Activated T-cell treated with anti-CD3 and anti-CD28 coated beads, Interleukin-2, amount 50 U/mL, for 24 hours (primary cell): ENCODE measurements at regions not wholly inside any gene's neighbourhood (a gene's known extent, or its start where the extent isn't known, plus 50 kb on each side); places are given as distances from the start of the nearest gene placed in this dataset.

Source experiments
- DNase-seq: peaks from one replicate; pipeline ENCODE4 v3.0.0-alpha.2; 2020
- H3K27ac Mint-ChIP-seq: 2 replicates; pipeline ENCODE4 v1.8.0; 2020; ENCODE audit warnings: mild to moderate bottlenecking, mixed read lengths
- H3K27me3 Mint-ChIP-seq: 2 replicates; pipeline ENCODE4 v1.8.0; 2020; ENCODE audit warnings: mixed read lengths
- H3K36me3 Mint-ChIP-seq: 2 replicates; pipeline ENCODE4 v1.8.0; 2020; ENCODE audit warnings: low read depth, mixed read lengths
- H3K4me1 Mint-ChIP-seq: 2 replicates; pipeline ENCODE4 v1.8.0; 2020; ENCODE audit warnings: low read depth, mixed read lengths
- H3K4me3 Mint-ChIP-seq: 2 replicates; pipeline ENCODE4 v1.8.0; 2020; ENCODE audit warnings: mild to moderate bottlenecking, moderate library complexity, mixed read lengths
- H3K9me3 Mint-ChIP-seq: 2 replicates; pipeline ENCODE4 v1.8.0; 2020; ENCODE audit warnings: mixed read lengths

DNA sequence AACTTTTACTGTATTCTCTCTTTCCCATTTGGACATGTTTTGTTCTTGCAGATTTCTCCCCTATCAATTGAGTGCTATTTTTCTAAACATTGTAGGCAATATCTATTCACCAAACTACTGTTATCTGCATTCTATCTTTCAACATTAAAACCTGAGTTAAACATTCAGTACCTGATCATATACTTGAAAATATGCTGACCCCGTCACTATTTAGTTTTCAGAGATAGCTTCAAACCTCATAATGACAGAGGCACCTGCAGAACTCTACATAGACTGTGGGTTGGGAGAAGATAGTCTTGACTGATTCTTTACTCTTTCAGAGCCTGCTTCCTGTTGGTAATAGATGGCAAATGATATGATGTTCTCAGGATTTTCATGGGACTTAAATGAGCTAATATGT lies 965.7 kb upstream of the GOT2 start:
- Mint-ChIP-seq H3K36me3 (no peaks in the 10 kb centered on the region), H3K4me3 (no peak overlapping the region), H3K27ac (no peak overlapping the region), H3K4me1 (no peaks in the 10 kb centered on the region), H3K9me3 (peaks cover 14% of the 10 kb centered on the region), H3K27me3 (no peaks in the 10 kb centered on the region)
- DNase-seq = no peak

DNA sequence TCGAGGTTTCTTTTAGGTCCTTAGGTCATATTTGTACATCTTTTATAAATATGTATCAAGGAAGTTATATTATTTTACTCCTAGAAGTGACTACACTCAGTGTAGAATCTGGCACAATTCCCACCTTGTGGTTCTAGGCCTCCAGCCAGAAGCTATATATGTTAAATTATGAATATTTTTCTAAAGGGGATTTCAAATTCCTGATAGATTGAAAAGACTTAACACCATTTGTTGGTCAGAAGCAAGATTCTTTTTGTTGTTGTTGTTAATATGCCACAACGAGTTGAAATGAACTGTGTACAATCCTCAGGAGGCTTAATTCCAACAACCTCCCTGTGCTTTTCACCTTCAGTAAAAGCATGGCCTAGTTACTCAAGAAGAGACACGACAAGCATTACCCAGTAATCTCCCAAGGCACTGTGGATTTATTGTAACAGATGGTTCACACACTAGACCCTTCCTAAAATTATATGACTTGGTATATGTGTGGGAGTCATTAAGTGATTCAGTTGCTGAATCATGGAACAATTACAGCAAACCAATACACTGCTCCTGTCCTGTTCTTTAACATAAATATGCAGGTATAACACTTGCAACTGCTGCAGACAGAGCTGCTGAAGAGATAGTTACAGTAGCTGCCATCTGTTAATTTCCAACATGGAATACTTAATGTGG lies 964.4 kb upstream of the GOT2 start:
- H3K4me1 Mint-ChIP-seq = no peaks in the 10 kb centered on the region
- no peak overlapping the region for H3K27ac Mint-ChIP-seq
- H3K9me3 Mint-ChIP-seq = peaks cover 14% of the 10 kb centered on the region
- H3K27me3 Mint-ChIP-seq = no peaks in the 10 kb centered on the region
- no peak for DNase-seq
- no peak overlapping the region for H3K4me3 Mint-ChIP-seq
- no peaks in the 10 kb centered on the region for H3K36me3 Mint-ChIP-seq

DNA sequence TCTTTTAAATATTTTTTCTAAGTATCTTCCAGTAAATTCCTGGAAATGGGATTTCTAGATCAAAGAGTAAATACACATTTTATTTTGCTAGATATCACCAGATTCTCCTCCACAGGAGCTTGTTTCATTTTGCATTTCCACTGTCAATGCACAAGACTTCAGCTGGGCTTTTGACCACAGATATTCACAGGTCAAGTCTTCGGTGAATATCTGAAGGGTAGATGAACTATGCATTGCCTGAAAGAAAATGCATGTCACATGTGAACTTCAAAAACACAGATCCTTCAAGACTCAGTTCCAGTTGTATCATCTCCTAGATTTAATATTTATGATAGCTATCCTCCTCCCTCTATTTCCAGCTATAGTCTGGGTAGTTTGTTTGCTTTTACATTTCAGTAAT lies 963.6 kb upstream of the GOT2 start:
- Mint-ChIP-seq H3K27ac (no peak overlapping the region), H3K4me1 (no peaks in the 10 kb centered on the region), H3K27me3 (no peaks in the 10 kb centered on the region), H3K9me3 (peaks cover 14% of the 10 kb centered on the region), H3K4me3 (no peak overlapping the region), H3K36me3 (no peaks in the 10 kb centered on the region)
- no peak for DNase-seq

DNA sequence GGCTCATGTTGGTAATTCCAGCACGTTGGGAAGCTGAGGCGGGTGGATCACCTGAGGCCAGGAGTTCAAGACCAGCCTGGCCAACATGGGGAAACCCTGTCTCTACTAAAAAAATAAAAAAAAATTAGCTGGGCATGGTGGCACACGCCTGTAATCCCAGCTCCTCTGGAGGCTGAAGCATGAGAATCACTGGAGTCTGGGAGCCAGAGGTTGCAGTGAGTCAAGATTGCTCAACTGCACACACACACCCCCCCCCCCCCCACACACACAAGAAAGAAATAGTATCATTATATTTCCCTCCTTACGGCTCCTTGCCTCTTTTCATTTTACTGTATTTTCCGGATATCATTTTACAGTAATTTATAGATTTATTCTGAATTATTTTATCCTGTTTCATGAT lies 963.1 kb upstream of the GOT2 start:
- no peaks in the 10 kb centered on the region for H3K36me3 Mint-ChIP-seq
- no peak for DNase-seq
- no peak overlapping the region for H3K27ac Mint-ChIP-seq
- H3K4me3 Mint-ChIP-seq = no peak overlapping the region
- H3K9me3 Mint-ChIP-seq = peaks cover 11% of the 10 kb centered on the region
- no peaks in the 10 kb centered on the region for H3K4me1 Mint-ChIP-seq
- H3K27me3 Mint-ChIP-seq = no peaks in the 10 kb centered on the region

DNA sequence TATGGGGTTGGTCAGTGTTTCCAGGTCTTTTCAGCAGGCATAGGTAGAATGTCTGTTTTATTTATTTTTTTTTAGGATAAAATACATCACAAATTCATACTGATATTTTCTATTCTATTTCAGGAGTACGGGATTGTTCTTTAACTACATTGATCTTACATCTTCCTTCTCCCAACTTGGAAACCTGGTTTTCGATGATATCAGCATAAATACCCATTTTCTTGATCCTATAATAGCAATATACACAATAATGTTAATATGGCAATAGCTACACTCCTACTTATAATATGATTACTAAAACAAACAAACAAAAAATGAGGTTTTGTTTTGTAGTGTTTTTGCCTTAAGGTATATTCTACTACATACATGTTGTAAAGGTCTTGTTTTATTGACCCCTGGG lies 962.4 kb upstream of the GOT2 start:
- no peaks in the 10 kb centered on the region for H3K4me1 Mint-ChIP-seq
- no peak for DNase-seq
- no peak overlapping the region for H3K27ac Mint-ChIP-seq
- H3K4me3 Mint-ChIP-seq = no peak overlapping the region
- H3K9me3 Mint-ChIP-seq = peaks cover 13% of the 10 kb centered on the region
- H3K27me3 Mint-ChIP-seq = no peaks in the 10 kb centered on the region
- no peaks in the 10 kb centered on the region for H3K36me3 Mint-ChIP-seq

DNA sequence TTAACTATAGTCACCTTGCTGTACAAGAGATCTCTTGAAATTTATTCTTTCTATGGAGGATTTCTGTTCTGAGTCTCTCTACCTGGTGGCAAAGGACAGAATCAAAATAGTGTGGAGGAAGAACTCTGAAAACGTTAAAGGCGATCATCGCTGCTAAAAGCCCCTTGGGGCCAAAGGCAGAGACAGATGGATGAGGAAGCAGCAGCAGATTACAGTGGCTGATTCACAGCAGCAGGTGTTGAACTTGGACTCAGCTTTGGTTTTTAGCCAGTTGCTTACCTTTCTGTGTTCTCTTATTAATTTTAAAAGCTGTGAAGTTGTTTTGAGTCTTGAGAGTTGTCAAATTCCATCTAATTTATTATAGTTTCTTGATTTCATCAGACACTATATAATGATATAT lies 956.1 kb upstream of the GOT2 start:
- no peaks in the 10 kb centered on the region for H3K4me1 Mint-ChIP-seq
- H3K4me3 Mint-ChIP-seq = no peak overlapping the region
- no peaks in the 10 kb centered on the region for H3K27me3 Mint-ChIP-seq
- DNase-seq = no peak
- no peak overlapping the region for H3K27ac Mint-ChIP-seq
- H3K36me3 Mint-ChIP-seq = no peaks in the 10 kb centered on the region
- peaks cover 27% of the 10 kb centered on the region for H3K9me3 Mint-ChIP-seq

DNA sequence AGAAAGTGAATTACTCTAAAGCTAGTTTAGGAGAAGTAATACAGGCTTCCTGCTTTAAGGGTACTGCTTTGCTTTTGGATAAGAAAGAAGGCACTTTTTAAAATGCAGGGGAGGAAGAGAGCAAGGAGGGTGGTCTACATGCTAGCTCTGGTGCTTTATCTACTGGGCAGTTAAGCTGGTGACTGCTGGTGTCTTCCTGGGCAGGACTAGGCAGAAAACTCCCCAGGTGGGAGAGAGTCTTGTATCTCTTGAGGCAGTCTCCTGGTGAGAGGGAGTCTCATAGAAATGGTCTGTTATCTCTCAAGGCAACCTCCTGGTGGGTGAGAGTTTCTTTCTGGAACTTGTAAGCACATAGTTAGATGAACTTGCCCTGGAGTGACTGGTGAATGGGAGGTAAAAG lies 953.9 kb upstream of the GOT2 start:
- Mint-ChIP-seq H3K4me1 (no peaks in the 10 kb centered on the region), H3K36me3 (no peaks in the 10 kb centered on the region), H3K27me3 (no peaks in the 10 kb centered on the region), H3K4me3 (no peak overlapping the region), H3K27ac (no peak overlapping the region), H3K9me3 (peaks cover 29% of the 10 kb centered on the region)
- DNase-seq = no peak

DNA sequence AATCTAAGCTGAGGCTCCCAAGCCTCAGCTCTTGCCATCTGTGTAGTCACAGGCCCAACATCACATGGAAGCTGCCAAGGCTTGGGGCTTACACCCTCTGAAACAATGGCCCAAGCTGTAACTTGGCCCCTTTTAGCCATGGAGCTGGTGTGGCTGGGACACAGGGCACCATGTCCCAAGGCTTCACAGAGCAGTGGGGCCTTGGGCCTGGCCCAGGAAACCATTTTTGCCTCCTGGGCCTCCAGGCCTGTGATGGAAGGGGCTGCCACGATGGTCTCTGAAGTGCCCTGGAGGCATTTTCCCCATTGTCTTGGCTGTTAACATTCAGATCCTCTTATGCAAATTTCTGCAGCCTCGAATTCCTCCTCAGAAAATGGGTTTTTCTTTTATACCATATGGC lies 952.3 kb upstream of the GOT2 start:
- DNase-seq = no peak
- H3K4me3 Mint-ChIP-seq = no peak overlapping the region
- no peak overlapping the region for H3K27ac Mint-ChIP-seq
- no peaks in the 10 kb centered on the region for H3K36me3 Mint-ChIP-seq
- H3K27me3 Mint-ChIP-seq = no peaks in the 10 kb centered on the region
- H3K9me3 Mint-ChIP-seq = peaks cover 27% of the 10 kb centered on the region
- H3K4me1 Mint-ChIP-seq = no peaks in the 10 kb centered on the region

DNA sequence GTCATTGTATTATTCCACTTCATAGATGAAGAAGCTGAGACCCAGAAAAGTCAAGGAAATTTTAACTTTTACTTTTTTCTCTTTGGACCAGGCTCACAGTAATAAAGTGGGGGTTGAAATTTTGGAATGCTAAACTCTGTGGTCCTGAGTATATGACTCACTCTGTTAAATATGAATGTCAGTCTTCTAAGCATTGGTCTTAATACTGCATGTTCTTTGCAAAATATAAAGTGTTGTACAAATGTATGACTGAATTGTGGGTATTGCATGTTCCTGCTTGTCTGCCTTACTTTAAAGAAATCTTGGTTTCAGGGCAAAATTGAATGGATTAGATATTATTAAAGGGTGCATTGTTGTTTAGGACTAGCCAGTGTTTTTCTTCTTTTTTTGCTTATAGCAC lies 950.8 kb upstream of the GOT2 start:
- DNase-seq = no peak
- no peaks in the 10 kb centered on the region for H3K4me1 Mint-ChIP-seq
- H3K9me3 Mint-ChIP-seq = peaks cover 23% of the 10 kb centered on the region
- H3K27ac Mint-ChIP-seq = no peak overlapping the region
- H3K36me3 Mint-ChIP-seq = no peaks in the 10 kb centered on the region
- no peaks in the 10 kb centered on the region for H3K27me3 Mint-ChIP-seq
- H3K4me3 Mint-ChIP-seq = no peak overlapping the region

DNA sequence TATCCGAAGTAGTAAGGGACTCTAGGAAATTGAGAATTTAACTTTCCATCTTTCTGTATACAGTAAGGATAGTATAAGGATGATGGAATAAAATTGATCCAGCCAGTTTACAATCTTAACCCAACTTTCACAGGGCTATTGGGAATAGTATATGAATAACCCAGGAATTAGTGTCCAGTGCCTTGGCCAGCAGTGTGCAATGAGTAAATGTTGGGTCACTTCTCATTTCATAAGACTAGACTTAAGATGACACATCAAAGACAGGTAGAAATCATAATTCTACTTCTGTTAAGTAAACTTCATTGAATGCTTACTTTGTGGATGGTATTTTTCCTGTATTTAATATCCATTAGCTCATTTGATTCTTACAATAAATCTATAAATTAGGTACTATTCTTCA lies 949.6 kb upstream of the GOT2 start:
- H3K4me1 Mint-ChIP-seq = no peaks in the 10 kb centered on the region
- no peaks in the 10 kb centered on the region for H3K27me3 Mint-ChIP-seq
- H3K36me3 Mint-ChIP-seq = no peaks in the 10 kb centered on the region
- DNase-seq = no peak
- no peak overlapping the region for H3K4me3 Mint-ChIP-seq
- no peak overlapping the region for H3K27ac Mint-ChIP-seq
- peaks cover 18% of the 10 kb centered on the region for H3K9me3 Mint-ChIP-seq

DNA sequence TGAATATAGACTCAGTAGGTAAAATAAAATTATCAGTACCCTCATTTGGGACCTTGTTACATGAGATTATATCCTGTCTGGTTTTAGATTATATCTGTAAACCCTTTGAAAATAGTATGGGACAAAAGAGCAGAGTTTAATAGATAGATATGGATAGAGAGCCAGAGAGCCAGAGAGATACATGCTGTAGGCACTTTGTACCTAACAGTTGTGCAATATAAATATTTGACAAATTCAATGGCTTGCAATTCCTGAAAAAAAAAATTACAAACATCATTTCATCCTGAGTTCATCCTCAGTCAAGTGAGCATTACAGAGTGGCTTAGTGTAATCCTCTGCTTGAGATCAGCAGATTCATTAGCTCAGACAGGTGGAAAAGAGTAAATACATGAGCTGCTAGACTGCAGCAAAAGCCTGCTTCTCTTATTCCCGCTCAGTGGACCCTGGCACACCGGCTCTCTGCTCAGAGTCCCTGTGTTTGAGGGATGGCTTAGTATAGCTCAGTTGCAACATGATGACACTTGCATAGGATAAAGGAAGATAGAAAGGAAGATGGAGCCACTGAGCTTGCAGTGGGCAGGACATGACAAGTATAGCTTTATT lies 931.6 kb upstream of the GOT2 start:
- no peak for DNase-seq
- Mint-ChIP-seq H3K36me3 (no peaks in the 10 kb centered on the region), H3K4me3 (no peak overlapping the region), H3K27ac (no peak overlapping the region), H3K9me3 (peaks cover 13% of the 10 kb centered on the region), H3K4me1 (no peaks in the 10 kb centered on the region), H3K27me3 (no peaks in the 10 kb centered on the region)

DNA sequence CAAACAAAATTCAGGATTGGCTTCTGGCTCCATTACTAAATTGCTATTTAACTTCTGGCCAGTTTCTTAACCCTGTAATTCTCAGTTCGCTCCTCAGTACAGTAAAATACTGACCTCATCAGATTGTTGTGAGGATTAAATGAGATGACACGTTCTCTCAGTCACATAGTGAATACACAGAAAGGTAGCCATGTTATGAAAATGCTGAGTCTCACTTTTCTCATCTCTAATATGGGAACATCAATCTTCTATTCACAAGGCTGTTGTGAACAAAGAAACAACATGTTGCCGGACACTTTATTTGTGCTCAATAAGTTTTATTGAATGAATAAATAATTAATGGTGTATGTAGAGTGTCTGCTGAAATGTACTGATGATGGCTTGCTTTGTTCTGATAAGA lies 924.5 kb upstream of the GOT2 start:
- H3K27ac Mint-ChIP-seq = no peak overlapping the region
- DNase-seq = no peak
- no peaks in the 10 kb centered on the region for H3K36me3 Mint-ChIP-seq
- H3K27me3 Mint-ChIP-seq = no peaks in the 10 kb centered on the region
- no peak overlapping the region for H3K4me3 Mint-ChIP-seq
- no peaks in the 10 kb centered on the region for H3K4me1 Mint-ChIP-seq
- H3K9me3 Mint-ChIP-seq = no peaks in the 10 kb centered on the region

DNA sequence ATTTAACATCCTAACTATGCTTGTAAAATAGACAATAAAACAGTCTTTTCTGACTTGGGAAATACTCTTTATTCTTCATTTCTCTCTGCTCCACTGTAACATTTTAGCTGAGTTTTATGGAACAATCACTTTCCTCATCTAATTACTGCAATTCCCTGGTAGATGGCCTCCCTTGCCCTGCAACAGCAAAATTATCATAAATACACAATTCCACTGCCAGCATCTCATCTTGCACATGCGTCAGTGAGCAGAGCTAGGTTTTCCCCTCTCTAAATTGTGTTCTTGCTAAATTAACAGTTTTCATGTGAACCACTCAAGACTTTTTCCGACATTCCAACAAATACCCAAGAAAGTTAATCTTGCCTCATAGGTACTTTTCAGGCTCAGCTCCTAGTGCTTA lies 920.9 kb upstream of the GOT2 start:
- no peaks in the 10 kb centered on the region for H3K27me3 Mint-ChIP-seq
- no peak for DNase-seq
- H3K4me3 Mint-ChIP-seq = no peak overlapping the region
- H3K36me3 Mint-ChIP-seq = no peaks in the 10 kb centered on the region
- H3K9me3 Mint-ChIP-seq = peaks cover 13% of the 10 kb centered on the region
- H3K27ac Mint-ChIP-seq = no peak overlapping the region
- no peaks in the 10 kb centered on the region for H3K4me1 Mint-ChIP-seq

DNA sequence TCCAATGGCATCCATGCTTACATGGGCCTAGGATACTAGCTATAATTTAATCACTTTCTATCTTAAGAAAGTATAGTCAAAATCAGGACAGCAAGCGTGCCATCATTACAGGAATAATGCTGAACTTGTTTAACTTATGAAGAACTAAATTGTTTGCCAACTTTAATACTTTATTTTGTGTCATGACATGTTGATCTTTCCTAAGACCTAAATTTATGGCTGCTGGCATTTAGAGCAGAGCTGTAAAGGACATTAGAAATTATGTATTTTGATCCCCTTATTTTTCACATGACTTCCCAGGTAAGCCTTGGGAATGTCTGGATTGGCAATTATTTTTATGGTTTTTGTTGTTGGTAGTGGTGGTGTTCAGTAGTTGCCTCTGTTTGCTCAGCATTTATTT lies 920.3 kb upstream of the GOT2 start:
- Mint-ChIP-seq H3K9me3 (peaks cover 13% of the 10 kb centered on the region), H3K4me1 (no peaks in the 10 kb centered on the region), H3K4me3 (no peak overlapping the region), H3K36me3 (no peaks in the 10 kb centered on the region), H3K27me3 (no peaks in the 10 kb centered on the region), H3K27ac (no peak overlapping the region)
- DNase-seq = no peak

DNA sequence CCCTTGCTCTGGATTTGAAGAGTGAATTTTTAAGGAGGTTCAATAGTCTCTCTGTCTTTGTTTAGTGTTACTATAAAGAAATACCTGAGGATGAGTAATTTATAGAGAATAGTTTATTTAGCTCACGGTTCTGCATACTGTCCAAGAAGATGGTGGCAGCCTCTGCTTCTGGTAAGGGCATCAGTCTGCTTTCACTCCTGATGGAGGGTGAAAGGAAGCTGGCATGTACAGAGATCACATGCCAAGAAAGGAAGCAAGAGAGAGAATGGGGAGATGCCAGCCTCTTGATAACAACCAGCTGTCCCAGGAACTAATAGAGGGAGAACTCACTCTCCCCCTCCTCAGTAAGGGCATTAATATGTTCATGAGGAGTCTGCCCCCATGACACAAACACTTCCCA lies 917.5 kb upstream of the GOT2 start:
- peaks cover 23% of the 10 kb centered on the region for H3K9me3 Mint-ChIP-seq
- H3K27me3 Mint-ChIP-seq = no peaks in the 10 kb centered on the region
- no peaks in the 10 kb centered on the region for H3K4me1 Mint-ChIP-seq
- H3K36me3 Mint-ChIP-seq = no peaks in the 10 kb centered on the region
- DNase-seq = no peak
- H3K27ac Mint-ChIP-seq = no peak overlapping the region
- no peak overlapping the region for H3K4me3 Mint-ChIP-seq

DNA sequence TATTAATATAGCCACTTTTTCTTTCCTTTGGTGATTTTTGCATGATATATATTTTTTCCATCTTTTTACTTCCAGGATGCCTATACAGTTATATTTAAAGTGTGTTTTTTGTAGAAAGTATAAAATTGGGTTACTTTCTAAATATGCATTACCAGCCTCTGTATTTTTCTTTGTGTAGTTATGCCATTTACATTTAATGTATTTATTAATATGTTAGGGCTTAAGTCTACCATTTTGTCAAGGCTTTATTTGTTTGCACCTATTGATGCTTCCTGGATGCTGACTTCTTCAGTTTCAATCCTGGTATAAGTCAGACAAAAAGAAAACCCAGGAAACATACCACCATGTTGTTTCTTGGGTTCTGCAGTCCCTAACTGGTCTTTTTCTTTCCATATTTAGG lies 911.1 kb upstream of the GOT2 start:
- Mint-ChIP-seq H3K4me3 (no peak overlapping the region), H3K9me3 (peaks cover 17% of the 10 kb centered on the region), H3K27ac (no peak overlapping the region), H3K36me3 (no peaks in the 10 kb centered on the region), H3K27me3 (no peaks in the 10 kb centered on the region), H3K4me1 (no peaks in the 10 kb centered on the region)
- DNase-seq = no peak
